Spleen (tissue), 7 donors: ENCODE measurements at regions not wholly inside any gene's neighbourhood (a gene's known extent, or its start where the extent isn't known, plus 50 kb on each side); places are given as distances from the start of the nearest gene placed in this dataset.

Source experiments
- CTCF ChIP-seq, 11 experiments: fragments of 200-600 bp in 7 of 11; fragments of 450-650 bp in 4 of 11; sonication (generic) in 4 of 11; IDR thresholded peaks in 8 of 11; conservative IDR thresholded peaks in 3 of 11; 1 replicate in 7 of 11; 2 replicates in 4 of 11; pipeline versions ENCODE4 v1.4.0 to v1.8.0; 2016 to 2021; ENCODE audit warnings: antibody characterized with exemption in 11 of 11, inconsistent platforms in 4 of 11, mild to moderate bottlenecking in 1 of 11
- POLR2A ChIP-seq, 3 donors: fragments of 450-650 bp; IDR thresholded peaks; one replicate each; pipeline ENCODE4 v1.5.1; 2017; ENCODE audit warnings: antibody characterized with exemption in 3 of 3, mild to moderate bottlenecking in 1 of 3
- POLR2AphosphoS5 ChIP-seq, 3 donors: sonication (generic); formaldehyde crosslinking; IDR thresholded peaks; one replicate each; pipeline ENCODE4 v1.5.1; 2017; ENCODE audit warnings: antibody characterized with exemption in 3 of 3
- donor health status: DM: no; HTN: no; CAD: no; lungs with moderate emphysema.
- donor health status: DM: no; HTN: no; CAD: no.
- donor health status: DM: no; HTN: no; CAD: no.

DNA sequence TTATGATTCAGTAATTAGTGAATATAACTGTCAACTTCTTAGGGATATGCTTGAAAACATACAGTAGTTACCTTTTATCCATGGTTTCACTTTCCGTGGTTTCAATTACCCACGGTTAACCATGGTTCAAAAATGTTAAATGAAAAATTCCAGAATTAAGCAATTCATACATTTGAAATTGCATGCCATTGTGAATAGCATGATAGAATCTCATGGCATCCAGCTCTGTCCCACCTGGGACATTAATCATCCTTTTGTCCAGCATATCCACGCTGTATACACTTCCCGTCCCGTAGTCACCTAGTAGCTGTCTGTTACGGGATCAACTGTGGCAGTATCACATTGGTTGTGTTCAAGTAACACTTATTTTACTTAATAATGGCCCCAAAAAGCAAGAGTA, 781.7 kb upstream of the CITED2 start:
- no peak for TF ChIP-seq CTCF (IDR thresholded peaks at IDR 0.05 in 8 of 11, conservative IDR thresholded peaks at IDR 0.05 in 3 of 11)
- TF ChIP-seq POLR2AphosphoS5 (IDR thresholded peaks at IDR 0.05), result no peak
- TF ChIP-seq POLR2A (IDR thresholded peaks at IDR 0.05), result no peak
